ENCODE measurements at regions not wholly inside any gene's neighbourhood (a gene's known extent, or its start where the extent isn't known, plus 50 kb on each side); places are given as distances from the start of the nearest gene placed in this dataset.

GRCh38 chr7:26500749-26501352, 209.2 kb downstream of the SNX10 start:
- H3K27me3 ChIP-seq (ENCODE audit: insufficient read depth, low read depth): no peaks in the 10 kb centered on the region
- no peak overlapping the region for H3K9ac ChIP-seq
- H3K79me2 ChIP-seq (ENCODE audit: insufficient read depth, low read depth): no peaks in the 10 kb centered on the region
- no peaks in the 10 kb centered on the region for H4K20me1 ChIP-seq (ENCODE audit: insufficient read depth)
- peaks cover 4% of the 10 kb centered on the region for H3K4me1 ChIP-seq (ENCODE audit: low read depth, poor library complexity, severe bottlenecking)
- no peak overlapping the region for H3K4me2 ChIP-seq
- TF ChIP-seq CTCF (conservative IDR thresholded peaks at IDR 0.05; ENCODE audit: low read depth, low read length): peak; percentile 71; the same call in 1 of the 2 replicates
- no peak overlapping the region for H3K27ac ChIP-seq
- no peaks in the 10 kb centered on the region for H3K36me3 ChIP-seq (ENCODE audit: insufficient read depth)
- no peak overlapping the region for H2AFZ ChIP-seq (ENCODE audit: low read depth)
- no peak overlapping the region for H3K4me3 ChIP-seq (IDR thresholded peaks at IDR 0.05; ENCODE audit: insufficient read depth, low read depth, low read length)

- no peak overlapping the region for H3K27ac ChIP-seq
- no peaks in the 10 kb centered on the region for H3K27me3 ChIP-seq (ENCODE audit: insufficient read depth, low read depth)
- no peak overlapping the region for H3K9ac ChIP-seq
- H3K79me2 ChIP-seq (ENCODE audit: insufficient read depth, low read depth): no peaks in the 10 kb centered on the region
- H3K36me3 ChIP-seq (ENCODE audit: insufficient read depth): no peaks in the 10 kb centered on the region
- H3K4me1 ChIP-seq (ENCODE audit: low read depth, poor library complexity, severe bottlenecking): peaks cover 4% of the 10 kb centered on the region
- no peak for TF ChIP-seq CTCF (conservative IDR thresholded peaks at IDR 0.05; ENCODE audit: low read depth, low read length)
- H3K4me3 ChIP-seq (IDR thresholded peaks at IDR 0.05; ENCODE audit: insufficient read depth, low read depth, low read length): no peak overlapping the region
- no peak overlapping the region for H3K4me2 ChIP-seq
- H4K20me1 ChIP-seq (ENCODE audit: insufficient read depth): no peaks in the 10 kb centered on the region
- no peak overlapping the region for H2AFZ ChIP-seq (ENCODE audit: low read depth)
These were observed 212.9 kb downstream of the SNX10 start for GRCh38 chr7:26504411-26505120.

- Histone ChIP-seq H3K79me2 (ENCODE audit: insufficient read depth, low read depth) (no peaks in the 10 kb centered on the region), H3K4me3 (IDR thresholded peaks at IDR 0.05; ENCODE audit: insufficient read depth, low read depth, low read length) (no peak overlapping the region), H3K36me3 (ENCODE audit: insufficient read depth) (no peaks in the 10 kb centered on the region), H3K4me2 (no peak overlapping the region), H3K27ac (no peak overlapping the region), H4K20me1 (ENCODE audit: insufficient read depth) (no peaks in the 10 kb centered on the region), H3K27me3 (ENCODE audit: insufficient read depth, low read depth) (no peaks in the 10 kb centered on the region), H3K9ac (no peak overlapping the region), H2AFZ (ENCODE audit: low read depth) (no peak overlapping the region), H3K4me1 (ENCODE audit: low read depth, poor library complexity, severe bottlenecking) (no peaks in the 10 kb centered on the region)
- TF ChIP-seq CTCF (conservative IDR thresholded peaks at IDR 0.05; ENCODE audit: low read depth, low read length): no peak
These were observed 214.5 kb downstream of the SNX10 start for GRCh38 chr7:26506196-26506595.

- TF ChIP-seq CTCF (conservative IDR thresholded peaks at IDR 0.05; ENCODE audit: low read depth, low read length): no peak
- no peak overlapping the region for H3K27ac ChIP-seq
- no peaks in the 10 kb centered on the region for H3K79me2 ChIP-seq (ENCODE audit: insufficient read depth, low read depth)
- no peak overlapping the region for H2AFZ ChIP-seq (ENCODE audit: low read depth)
- H3K4me3 ChIP-seq (IDR thresholded peaks at IDR 0.05; ENCODE audit: insufficient read depth, low read depth, low read length): no peak overlapping the region
- no peaks in the 10 kb centered on the region for H3K36me3 ChIP-seq (ENCODE audit: insufficient read depth)
- H4K20me1 ChIP-seq (ENCODE audit: insufficient read depth): no peaks in the 10 kb centered on the region
- no peaks in the 10 kb centered on the region for H3K27me3 ChIP-seq (ENCODE audit: insufficient read depth, low read depth)
- H3K4me1 ChIP-seq (ENCODE audit: low read depth, poor library complexity, severe bottlenecking): peaks cover 5% of the 10 kb centered on the region
- no peak overlapping the region for H3K4me2 ChIP-seq
- no peak overlapping the region for H3K9ac ChIP-seq
These were observed 215.7 kb downstream of the SNX10 start for GRCh38 chr7:26507108-26507987.

Data from KMS-11 (cell line).